ENCODE measurements at regions not wholly inside any gene's neighbourhood (a gene's known extent, or its start where the extent isn't known, plus 50 kb on each side); places are given as distances from the start of the nearest gene placed in this dataset.

DNA sequence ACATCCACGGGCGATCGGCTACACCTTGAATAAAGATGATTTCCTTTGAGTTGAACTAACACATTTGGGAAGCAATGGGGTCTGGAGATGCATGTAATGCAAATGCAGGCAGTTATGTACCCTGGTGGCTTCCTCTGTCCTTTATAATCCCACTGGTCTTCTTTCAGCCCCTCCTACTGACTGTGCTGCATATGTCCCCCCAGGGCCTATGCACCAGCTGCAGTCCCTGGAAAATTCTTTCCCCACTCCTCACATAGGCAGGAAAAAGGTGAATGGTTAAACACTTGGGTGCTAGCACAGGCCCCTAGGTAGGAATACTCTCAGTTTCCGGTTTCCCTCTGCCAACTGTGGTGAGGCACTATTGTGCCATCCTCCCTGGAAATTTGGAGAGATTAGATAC is 294.8 kb upstream of the SOX5 start:
- no peak overlapping the region for H2BK5ac ChIP-seq (ENCODE audit: low read length)
- no peak overlapping the region for H3K18ac ChIP-seq (ENCODE audit: low read length)
- H2AFZ ChIP-seq (ENCODE audit: low read length), result no peak overlapping the region
- no peaks in the 10 kb centered on the region for H3K27me3 ChIP-seq (ENCODE audit: control insufficient read depth in 3 of 3, insufficient read depth in 3 of 3, low read depth in 1 of 3, low read length in 3 of 3)
- no peak overlapping the region for H3K14ac ChIP-seq (ENCODE audit: low read length)
- no peak overlapping the region for H3K27ac ChIP-seq (replicated peaks; ENCODE audit: low read length)
- WGBS, 2 donors (ENCODE audit: extremely low coverage in 2 of 2, insufficient read length in 2 of 2, insufficient replicate concordance in 1 of 2), result no CpG with 5 or more reads among the region's 4 CpGs
- H2BK15ac ChIP-seq (ENCODE audit: low read length), result no peak overlapping the region
- no peak for DNase-seq (ENCODE audit: low spot score)
- no peak overlapping the region for H3K4ac ChIP-seq (ENCODE audit: low read length)
- no peaks in the 10 kb centered on the region for H3K79me1 ChIP-seq (ENCODE audit: low read depth, low read length)
- H2BK12ac ChIP-seq (ENCODE audit: low read length), result no peak overlapping the region
- H3K9me3 ChIP-seq (replicated peaks in 1 of 2; ENCODE audit: control insufficient read depth in 2 of 2, insufficient read depth in 1 of 2, low read depth in 1 of 2, low read length in 2 of 2), result no peaks in the 10 kb centered on the region
- H3K23ac ChIP-seq (ENCODE audit: low read depth, low read length, poor library complexity), result no peak overlapping the region
- H3K4me2 ChIP-seq (ENCODE audit: insufficient read depth, low read length, poor library complexity, severe bottlenecking), result no peak overlapping the region
- H4K8ac ChIP-seq (ENCODE audit: low read depth, low read length), result no peak overlapping the region
- H3K36me3 ChIP-seq (replicated peaks in 1 of 2; ENCODE audit: control insufficient read depth in 2 of 2, insufficient read depth in 2 of 2, low read length in 2 of 2), result no peaks in the 10 kb centered on the region
- no peak overlapping the region for H4K91ac ChIP-seq (ENCODE audit: low read depth, low read length, poor library complexity)
- H3K4me3 ChIP-seq (ENCODE audit: low read length in 2 of 2), result no peak overlapping the region
- peaks cover 0 to 2% of the 10 kb centered on the region in 2 donors for H3K4me1 ChIP-seq (ENCODE audit: control insufficient read depth in 2 of 2, insufficient read depth in 1 of 2, low read depth in 1 of 2, low read length in 2 of 2)
- H3K9ac ChIP-seq (ENCODE audit: low read depth, low read length, poor library complexity), result no peak overlapping the region
- H2BK120ac ChIP-seq (ENCODE audit: low read depth, low read length), result no peak overlapping the region
- H2AK5ac ChIP-seq (ENCODE audit: low read depth, low read length), result no peak overlapping the region

- Histone ChIP-seq H3K18ac (ENCODE audit: low read length) (no peak overlapping the region), H3K4me2 (ENCODE audit: insufficient read depth, low read length, poor library complexity, severe bottlenecking) (no peak overlapping the region), H3K79me1 (ENCODE audit: low read depth, low read length) (no peaks in the 10 kb centered on the region), H3K4me1 (ENCODE audit: control insufficient read depth in 2 of 2, insufficient read depth in 1 of 2, low read depth in 1 of 2, low read length in 2 of 2) (peaks cover 0 to 2% of the 10 kb centered on the region in 2 donors), H3K9me3 (replicated peaks in 1 of 2; ENCODE audit: control insufficient read depth in 2 of 2, insufficient read depth in 1 of 2, low read depth in 1 of 2, low read length in 2 of 2) (no peaks in the 10 kb centered on the region), H3K4me3 (ENCODE audit: low read length in 2 of 2) (no peak overlapping the region), H2BK5ac (ENCODE audit: low read length) (no peak overlapping the region), H2BK15ac (ENCODE audit: low read length) (no peak overlapping the region), H3K9ac (ENCODE audit: low read depth, low read length, poor library complexity) (no peak overlapping the region), H4K8ac (ENCODE audit: low read depth, low read length) (no peak overlapping the region), H2AFZ (ENCODE audit: low read length) (no peak overlapping the region), H3K14ac (ENCODE audit: low read length) (no peak overlapping the region), H3K36me3 (replicated peaks in 1 of 2; ENCODE audit: control insufficient read depth in 2 of 2, insufficient read depth in 2 of 2, low read length in 2 of 2) (no peaks in the 10 kb centered on the region), H3K23ac (ENCODE audit: low read depth, low read length, poor library complexity) (no peak overlapping the region), H2AK5ac (ENCODE audit: low read depth, low read length) (no peak overlapping the region), H2BK120ac (ENCODE audit: low read depth, low read length) (no peak overlapping the region), H2BK12ac (ENCODE audit: low read length) (no peak overlapping the region), H4K91ac (ENCODE audit: low read depth, low read length, poor library complexity) (no peak overlapping the region), H3K27me3 (ENCODE audit: control insufficient read depth in 3 of 3, insufficient read depth in 3 of 3, low read depth in 1 of 3, low read length in 3 of 3) (no peaks in the 10 kb centered on the region), H3K4ac (ENCODE audit: low read length) (no peak overlapping the region), H3K27ac (replicated peaks; ENCODE audit: low read length) (no peak overlapping the region)
- no peak for DNase-seq (ENCODE audit: low spot score)
- WGBS, 2 donors (ENCODE audit: extremely low coverage in 2 of 2, insufficient read length in 2 of 2, insufficient replicate concordance in 1 of 2), result no CpG with 5 or more reads among the region's 1 CpG
These were observed 291.2 kb upstream of the SOX5 start for GRCh38 chr12:24240707-24241106.

- H3K23ac ChIP-seq (ENCODE audit: low read depth, low read length, poor library complexity), result no peak overlapping the region
- DNase-seq (ENCODE audit: low spot score), result no peak
- no peaks in the 10 kb centered on the region for H3K79me1 ChIP-seq (ENCODE audit: low read depth, low read length)
- WGBS, 2 donors (ENCODE audit: extremely low coverage in 2 of 2, insufficient read length in 2 of 2, insufficient replicate concordance in 1 of 2), result no CpG with 5 or more reads among the region's 7 CpGs
- H2BK5ac ChIP-seq (ENCODE audit: low read length), result no peak overlapping the region
- H3K4me1 ChIP-seq (ENCODE audit: control insufficient read depth in 2 of 2, insufficient read depth in 1 of 2, low read depth in 1 of 2, low read length in 2 of 2), result peaks cover 13 to 20% of the 10 kb centered on the region in 2 donors
- no peak overlapping the region for H2AK5ac ChIP-seq (ENCODE audit: low read depth, low read length)
- H2BK120ac ChIP-seq (ENCODE audit: low read depth, low read length), result no peak overlapping the region
- no peak overlapping the region for H2BK12ac ChIP-seq (ENCODE audit: low read length)
- no peak overlapping the region for H3K4ac ChIP-seq (ENCODE audit: low read length)
- no peak overlapping the region for H3K9ac ChIP-seq (ENCODE audit: low read depth, low read length, poor library complexity)
- no peaks in the 10 kb centered on the region for H3K27me3 ChIP-seq (ENCODE audit: control insufficient read depth in 3 of 3, insufficient read depth in 3 of 3, low read depth in 1 of 3, low read length in 3 of 3)
- H3K36me3 ChIP-seq (replicated peaks in 1 of 2; ENCODE audit: control insufficient read depth in 2 of 2, insufficient read depth in 2 of 2, low read length in 2 of 2), result no peaks in the 10 kb centered on the region
- peaks cover 0 to 4% of the 10 kb centered on the region in 2 donors for H3K9me3 ChIP-seq (replicated peaks in 1 of 2; ENCODE audit: control insufficient read depth in 2 of 2, insufficient read depth in 1 of 2, low read depth in 1 of 2, low read length in 2 of 2)
- H3K18ac ChIP-seq (ENCODE audit: low read length), result no peak overlapping the region
- no peak overlapping the region for H3K4me3 ChIP-seq (ENCODE audit: low read length in 2 of 2)
- H3K4me2 ChIP-seq (ENCODE audit: insufficient read depth, low read length, poor library complexity, severe bottlenecking), result no peak overlapping the region
- no peak overlapping the region for H4K8ac ChIP-seq (ENCODE audit: low read depth, low read length)
- no peak overlapping the region for H2AFZ ChIP-seq (ENCODE audit: low read length)
- H3K27ac ChIP-seq (replicated peaks; ENCODE audit: low read length), result no peak overlapping the region
- H3K14ac ChIP-seq (ENCODE audit: low read length), result no peak overlapping the region
- H4K91ac ChIP-seq (ENCODE audit: low read depth, low read length, poor library complexity), result no peak overlapping the region
- no peak overlapping the region for H2BK15ac ChIP-seq (ENCODE audit: low read length)
These were observed 284.2 kb upstream of the SOX5 start for GRCh38 chr12:24233519-24234246.

DNA sequence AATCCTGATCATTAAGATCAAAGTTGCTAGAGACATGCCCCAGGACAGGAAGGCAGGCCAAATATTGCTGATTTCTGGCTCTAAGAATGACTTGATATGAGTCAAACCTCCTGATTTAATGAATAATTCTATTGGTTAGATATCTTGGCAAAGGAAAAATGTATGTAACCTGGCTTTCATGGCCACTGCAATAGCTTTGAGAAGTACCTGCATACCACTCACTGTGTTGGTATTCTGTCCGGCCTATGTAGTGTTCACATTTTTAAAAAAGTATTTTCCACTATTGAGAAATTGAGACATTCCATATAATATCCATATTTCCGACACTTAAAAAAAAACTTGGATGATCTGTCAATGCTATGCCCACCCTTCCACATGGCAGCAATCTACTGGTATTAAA is 283.1 kb upstream of the SOX5 start:
- Histone ChIP-seq H2BK15ac (ENCODE audit: low read length) (no peak overlapping the region), H3K18ac (ENCODE audit: low read length) (no peak overlapping the region), H3K4me1 (ENCODE audit: control insufficient read depth in 2 of 2, insufficient read depth in 1 of 2, low read depth in 1 of 2, low read length in 2 of 2) (peaks cover 15 to 20% of the 10 kb centered on the region in 2 donors), H3K9ac (ENCODE audit: low read depth, low read length, poor library complexity) (no peak overlapping the region), H4K91ac (ENCODE audit: low read depth, low read length, poor library complexity) (no peak overlapping the region), H3K14ac (ENCODE audit: low read length) (no peak overlapping the region), H3K4me3 (ENCODE audit: low read length in 2 of 2) (no peak overlapping the region), H4K8ac (ENCODE audit: low read depth, low read length) (no peak overlapping the region), H3K36me3 (replicated peaks in 1 of 2; ENCODE audit: control insufficient read depth in 2 of 2, insufficient read depth in 2 of 2, low read length in 2 of 2) (no peaks in the 10 kb centered on the region), H2AFZ (ENCODE audit: low read length) (no peak overlapping the region), H3K27ac (replicated peaks; ENCODE audit: low read length) (no peak overlapping the region), H3K4me2 (ENCODE audit: insufficient read depth, low read length, poor library complexity, severe bottlenecking) (no peak overlapping the region), H3K4ac (ENCODE audit: low read length) (no peak overlapping the region), H3K27me3 (ENCODE audit: control insufficient read depth in 3 of 3, insufficient read depth in 3 of 3, low read depth in 1 of 3, low read length in 3 of 3) (no peaks in the 10 kb centered on the region), H3K9me3 (replicated peaks in 1 of 2; ENCODE audit: control insufficient read depth in 2 of 2, insufficient read depth in 1 of 2, low read depth in 1 of 2, low read length in 2 of 2) (peaks cover 0 to 4% of the 10 kb centered on the region in 2 donors), H2BK12ac (ENCODE audit: low read length) (no peak overlapping the region), H3K79me1 (ENCODE audit: low read depth, low read length) (no peaks in the 10 kb centered on the region), H3K23ac (ENCODE audit: low read depth, low read length, poor library complexity) (no peak overlapping the region), H2AK5ac (ENCODE audit: low read depth, low read length) (no peak overlapping the region), H2BK120ac (ENCODE audit: low read depth, low read length) (no peak overlapping the region), H2BK5ac (ENCODE audit: low read length) (no peak overlapping the region)
- DNase-seq (ENCODE audit: low spot score), result no peak
- no CpG with 5 or more reads among the region's 2 CpGs for WGBS, 2 donors (ENCODE audit: extremely low coverage in 2 of 2, insufficient read length in 2 of 2, insufficient replicate concordance in 1 of 2)
